ENCODE measurements at regions not wholly inside any gene's neighbourhood (a gene's known extent, or its start where the extent isn't known, plus 50 kb on each side); places are given as distances from the start of the nearest gene placed in this dataset.
"Not testable (repeated sequence)": the region's sequence is repeated elsewhere in the genome, so short reads cannot be mapped to it uniquely, and the experiment has no call there.

DNA sequence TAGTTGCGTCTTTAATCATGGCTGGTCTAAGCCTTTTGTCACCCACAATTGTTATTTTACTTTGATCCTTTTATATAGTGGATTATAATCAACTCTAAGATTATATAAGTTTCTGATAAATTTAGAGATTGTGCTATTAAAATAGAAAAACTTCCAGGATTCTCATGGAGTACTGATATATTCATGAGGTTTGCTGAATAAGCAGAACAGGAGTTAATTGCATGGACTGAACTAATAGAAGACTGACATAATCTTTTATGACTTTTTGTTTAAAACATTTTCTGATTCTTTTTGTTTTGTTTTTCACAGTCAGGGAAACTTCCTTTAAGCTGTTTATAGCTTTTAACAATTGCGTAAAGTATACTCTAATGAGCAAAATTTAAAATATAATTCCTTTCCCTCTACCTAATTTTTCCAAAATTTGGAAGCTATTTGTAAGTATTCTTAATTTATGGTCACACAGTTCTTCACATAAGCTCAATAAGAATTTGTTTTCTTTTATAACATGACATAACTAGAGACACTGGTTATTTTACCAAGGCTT lies 129.9 kb upstream of the TMEM260 start:
- no peaks in the 10 kb centered on the region for H3K36me3 Mint-ChIP-seq
- no peaks in the 10 kb centered on the region for H3K9me3 Mint-ChIP-seq
- H3K27ac Mint-ChIP-seq: no peak overlapping the region
- ATAC-seq (no peak), DNase-seq (no peak)
- Histone ChIP-seq H3K9me3 (ENCODE audit: control insufficient read depth, insufficient read depth, low read length) (no peaks in the 10 kb centered on the region), H3K36me3 (ENCODE audit: control insufficient read depth, insufficient read depth, low read length) (no peaks in the 10 kb centered on the region), H3K27ac (ENCODE audit: low read length) (no peak overlapping the region), H3K27me3 (ENCODE audit: control insufficient read depth, insufficient read depth, low read length) (no peaks in the 10 kb centered on the region), H3K4me1 (ENCODE audit: control insufficient read depth, insufficient read depth, low read length) (no peaks in the 10 kb centered on the region), H3K4me3 (ENCODE audit: low read length) (no peak overlapping the region)
- WGBS (ENCODE audit: insufficient coverage): 70% methylated on average over 1 of the region's 2 CpGs
- intact Hi-C loops (cut with micrococcal nuclease): no loop called here
- H3K4me1 Mint-ChIP-seq: no peaks in the 10 kb centered on the region
- TF ChIP-seq, protein P1, sequence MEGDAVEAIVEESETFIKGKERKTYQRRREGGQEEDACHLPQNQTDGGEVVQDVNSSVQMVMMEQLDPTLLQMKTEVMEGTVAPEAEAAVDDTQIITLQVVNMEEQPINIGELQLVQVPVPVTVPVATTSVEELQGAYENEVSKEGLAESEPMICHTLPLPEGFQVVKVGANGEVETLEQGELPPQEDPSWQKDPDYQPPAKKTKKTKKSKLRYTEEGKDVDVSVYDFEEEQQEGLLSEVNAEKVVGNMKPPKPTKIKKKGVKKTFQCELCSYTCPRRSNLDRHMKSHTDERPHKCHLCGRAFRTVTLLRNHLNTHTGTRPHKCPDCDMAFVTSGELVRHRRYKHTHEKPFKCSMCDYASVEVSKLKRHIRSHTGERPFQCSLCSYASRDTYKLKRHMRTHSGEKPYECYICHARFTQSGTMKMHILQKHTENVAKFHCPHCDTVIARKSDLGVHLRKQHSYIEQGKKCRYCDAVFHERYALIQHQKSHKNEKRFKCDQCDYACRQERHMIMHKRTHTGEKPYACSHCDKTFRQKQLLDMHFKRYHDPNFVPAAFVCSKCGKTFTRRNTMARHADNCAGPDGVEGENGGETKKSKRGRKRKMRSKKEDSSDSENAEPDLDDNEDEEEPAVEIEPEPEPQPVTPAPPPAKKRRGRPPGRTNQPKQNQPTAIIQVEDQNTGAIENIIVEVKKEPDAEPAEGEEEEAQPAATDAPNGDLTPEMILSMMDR (IDR thresholded peaks at IDR 0.05): no peak
- H3K27me3 Mint-ChIP-seq (ENCODE audit: low read depth in 2 of 2): peaks cover 7 to 11% of the 10 kb centered on the region in 2 donors
- H3K4me3 Mint-ChIP-seq: no peak overlapping the region

DNA sequence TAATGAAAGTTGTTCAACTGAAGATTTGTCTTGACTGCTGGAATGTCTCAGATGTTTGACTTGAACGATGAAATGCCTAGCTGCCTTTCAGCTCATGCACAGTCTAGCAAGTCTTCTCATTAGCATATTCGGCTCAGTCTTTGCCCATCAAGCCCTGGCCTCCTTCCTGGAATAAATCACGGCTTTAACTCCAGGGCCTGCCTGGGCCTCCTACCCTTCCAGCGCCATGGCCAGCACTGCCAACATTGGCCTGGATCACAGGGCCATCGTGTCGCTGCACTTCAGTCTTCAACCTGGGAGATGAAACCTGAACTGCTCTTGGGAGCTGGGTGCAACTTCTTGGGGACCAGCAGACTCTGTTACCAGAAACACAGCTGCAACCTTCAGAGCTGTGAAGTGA lies 126.7 kb upstream of the TMEM260 start:
- Mint-ChIP-seq H3K9me3 (peaks cover 0 to 4% of the 10 kb centered on the region in 2 donors), H3K36me3 (no peaks in the 10 kb centered on the region), H3K4me1 (no peaks in the 10 kb centered on the region), H3K27me3 (ENCODE audit: low read depth in 2 of 2) (peaks cover 17% of the 10 kb centered on the region in 2 donors), H3K27ac (no peak overlapping the region), H3K4me3 (no peak overlapping the region)
- Histone ChIP-seq H3K27me3 (ENCODE audit: control insufficient read depth, insufficient read depth, low read length) (no peaks in the 10 kb centered on the region), H3K4me3 (ENCODE audit: low read length) (no peak overlapping the region), H3K4me1 (ENCODE audit: control insufficient read depth, insufficient read depth, low read length) (no peaks in the 10 kb centered on the region), H3K36me3 (ENCODE audit: control insufficient read depth, insufficient read depth, low read length) (no peaks in the 10 kb centered on the region), H3K27ac (ENCODE audit: low read length) (no peak overlapping the region), H3K9me3 (ENCODE audit: control insufficient read depth, insufficient read depth, low read length) (no peaks in the 10 kb centered on the region)
- ATAC-seq: no peak
- DNase-seq: no peak
- WGBS (ENCODE audit: insufficient coverage): 83% methylated on average over 6 of the region's 6 CpGs
- TF ChIP-seq, protein P1 (IDR thresholded peaks at IDR 0.05): no peak
- intact Hi-C loops (cut with micrococcal nuclease): no loop called here

- H3K27me3 Mint-ChIP-seq (ENCODE audit: low read depth in 2 of 2): peaks cover 12 to 16% of the 10 kb centered on the region in 2 donors
- H3K4me3 Mint-ChIP-seq; DNase-seq; H3K4me3 ChIP-seq (ENCODE audit: low read length); H3K9me3 ChIP-seq (ENCODE audit: control insufficient read depth, insufficient read depth, low read length); H3K36me3 Mint-ChIP-seq; H3K27ac ChIP-seq (ENCODE audit: low read length); H3K36me3 ChIP-seq (ENCODE audit: control insufficient read depth, insufficient read depth, low read length); H3K4me1 ChIP-seq (ENCODE audit: control insufficient read depth, insufficient read depth, low read length); ATAC-seq; intact Hi-C loops (cut with micrococcal nuclease); H3K27me3 ChIP-seq (ENCODE audit: control insufficient read depth, insufficient read depth, low read length); H3K27ac Mint-ChIP-seq; H3K4me1 Mint-ChIP-seq; H3K9me3 Mint-ChIP-seq: not testable (repeated sequence)
- 96% methylated on average over 3 of the region's 3 CpGs for WGBS (ENCODE audit: insufficient coverage)
These were observed 124.9 kb upstream of the TMEM260 start for GRCh38 chr14:56454680-56455079.

DNA sequence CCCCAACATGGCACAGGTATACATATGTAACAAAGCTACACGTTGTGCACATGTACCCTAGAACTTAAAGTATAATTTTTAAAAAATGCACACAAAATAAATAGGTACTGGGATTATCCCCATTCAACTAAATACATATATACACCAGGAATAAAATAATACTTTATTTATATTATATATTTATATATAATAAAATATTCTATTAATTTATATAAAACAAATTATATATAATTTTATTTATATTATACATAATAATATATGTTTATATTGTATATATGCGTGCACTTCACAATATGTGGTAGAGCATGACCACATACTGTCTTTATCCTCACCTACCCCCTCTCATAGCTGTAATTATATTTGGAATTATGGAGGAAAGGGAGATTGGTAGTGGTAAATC lies 119.1 kb upstream of the TMEM260 start:
- Mint-ChIP-seq H3K36me3 (no peaks in the 10 kb centered on the region), H3K4me1 (no peaks in the 10 kb centered on the region), H3K9me3 (peaks cover 0 to 4% of the 10 kb centered on the region in 2 donors), H3K27ac (no peak overlapping the region), H3K4me3 (no peak overlapping the region), H3K27me3 (ENCODE audit: low read depth in 2 of 2) (peaks cover 21 to 49% of the 10 kb centered on the region in 2 donors)
- TF ChIP-seq, protein P1 (IDR thresholded peaks at IDR 0.05): no peak
- no peaks in the 10 kb centered on the region for H3K27me3 ChIP-seq (ENCODE audit: control insufficient read depth, insufficient read depth, low read length)
- H3K4me1 ChIP-seq (ENCODE audit: control insufficient read depth, insufficient read depth, low read length): no peaks in the 10 kb centered on the region
- intact Hi-C loops (cut with micrococcal nuclease): no loop called here
- H3K9me3 ChIP-seq (ENCODE audit: control insufficient read depth, insufficient read depth, low read length): no peaks in the 10 kb centered on the region
- no peak overlapping the region for H3K27ac ChIP-seq (ENCODE audit: low read length)
- H3K4me3 ChIP-seq (ENCODE audit: low read length): no peak overlapping the region
- ATAC-seq: no peak
- WGBS (ENCODE audit: insufficient coverage): no CpG with 5 or more reads among the region's 2 CpGs
- DNase-seq: no peak
- H3K36me3 ChIP-seq (ENCODE audit: control insufficient read depth, insufficient read depth, low read length): no peaks in the 10 kb centered on the region

Data from natural killer cell (primary cell).